ENCODE measurements at regions not wholly inside any gene's neighbourhood (a gene's known extent, or its start where the extent isn't known, plus 50 kb on each side); places are given as distances from the start of the nearest gene placed in this dataset.

DNA sequence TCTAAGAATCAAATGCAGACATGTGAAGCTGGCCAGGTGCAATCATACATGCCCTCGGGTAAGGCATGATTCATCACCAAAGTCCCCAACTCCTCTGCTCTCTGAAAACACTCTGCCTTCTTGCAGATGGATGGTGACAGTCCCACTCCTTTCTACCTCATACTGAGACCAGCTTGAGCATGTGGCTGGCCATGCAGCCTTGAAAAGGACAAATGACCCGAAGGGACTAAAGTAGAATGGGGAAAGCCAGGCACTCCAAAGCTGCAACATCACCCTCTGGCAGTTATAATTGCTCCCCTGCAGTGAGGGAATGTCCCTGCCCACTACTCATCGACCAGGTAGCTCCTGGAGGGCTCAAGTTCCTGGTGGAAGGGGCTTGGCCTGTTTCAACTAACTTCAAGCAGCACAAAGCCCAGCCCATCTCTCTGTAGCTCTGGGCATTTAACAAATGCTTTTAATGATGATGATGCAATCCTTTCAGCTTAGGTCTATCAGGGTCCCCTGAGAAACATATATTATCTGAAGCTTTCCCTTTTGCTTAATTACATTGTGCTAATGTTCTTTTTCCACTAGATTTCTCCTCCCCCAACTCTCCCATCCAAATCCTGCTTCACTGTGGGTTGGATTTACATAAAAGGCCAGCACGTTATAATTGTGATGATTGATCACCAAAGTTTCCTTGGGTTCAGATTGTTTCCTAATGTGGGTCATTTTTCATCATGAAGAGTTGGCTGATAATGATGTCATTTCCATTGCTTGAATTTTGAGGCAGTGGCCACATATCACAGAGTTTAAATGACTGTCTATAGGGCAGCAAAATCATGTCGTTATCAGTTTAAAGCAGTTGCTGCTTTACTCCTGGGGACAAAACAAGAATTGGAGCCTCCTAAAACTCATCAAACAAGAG lies 436.5 kb upstream of the SLC30A5 start:
- H3K36me3 Mint-ChIP-seq (ENCODE audit: insufficient read depth in 2 of 2) = no peaks in the 10 kb centered on the region
- H3K27me3 Mint-ChIP-seq (ENCODE audit: low read depth) = no peaks in the 10 kb centered on the region
- no peak overlapping the region for H3K4me3 Mint-ChIP-seq
- ATAC-seq (replicated peaks in 1 of 2) (peak in 1 of 2 donors; percentile 44), DNase-seq (no peak)
- no peaks in the 10 kb centered on the region for H3K9me3 Mint-ChIP-seq
- H3K27ac Mint-ChIP-seq = no peak overlapping the region
- H3K4me1 Mint-ChIP-seq (ENCODE audit: low read depth) = no peaks in the 10 kb centered on the region

DNA sequence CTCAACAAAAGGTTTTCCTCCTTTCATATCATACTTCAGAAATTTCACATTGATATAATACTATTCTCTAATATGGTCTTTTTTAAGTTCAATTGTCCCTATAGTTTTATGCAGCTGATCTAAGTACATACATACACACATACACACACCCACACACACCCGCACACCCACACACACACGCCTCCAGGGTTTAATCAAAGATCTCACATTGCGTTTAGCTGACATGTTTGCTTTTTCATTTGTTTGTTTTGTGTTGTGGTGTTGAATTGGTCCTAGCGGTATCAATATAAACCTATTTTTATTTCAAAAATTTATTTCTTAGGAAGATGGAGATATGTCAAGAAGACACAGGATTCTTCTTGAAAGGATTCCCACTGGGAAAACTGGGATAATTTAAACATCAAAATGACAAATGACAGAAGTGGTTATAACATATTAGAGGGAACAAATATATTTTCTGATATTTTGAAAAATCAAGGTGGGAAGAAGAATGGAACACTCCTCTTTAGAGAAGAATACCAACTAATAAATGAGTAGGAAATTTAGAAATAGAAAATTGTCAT lies 434.9 kb upstream of the SLC30A5 start:
- ATAC-seq (replicated peaks in 1 of 2) (no peak), DNase-seq (no peak)
- Mint-ChIP-seq H3K27ac (peak overlapping the region; percentile 55), H3K9me3 (no peaks in the 10 kb centered on the region), H3K27me3 (ENCODE audit: low read depth) (no peaks in the 10 kb centered on the region), H3K4me1 (ENCODE audit: low read depth) (peaks cover 5% of the 10 kb centered on the region), H3K4me3 (no peak overlapping the region), H3K36me3 (ENCODE audit: insufficient read depth in 2 of 2) (no peaks in the 10 kb centered on the region)

DNA sequence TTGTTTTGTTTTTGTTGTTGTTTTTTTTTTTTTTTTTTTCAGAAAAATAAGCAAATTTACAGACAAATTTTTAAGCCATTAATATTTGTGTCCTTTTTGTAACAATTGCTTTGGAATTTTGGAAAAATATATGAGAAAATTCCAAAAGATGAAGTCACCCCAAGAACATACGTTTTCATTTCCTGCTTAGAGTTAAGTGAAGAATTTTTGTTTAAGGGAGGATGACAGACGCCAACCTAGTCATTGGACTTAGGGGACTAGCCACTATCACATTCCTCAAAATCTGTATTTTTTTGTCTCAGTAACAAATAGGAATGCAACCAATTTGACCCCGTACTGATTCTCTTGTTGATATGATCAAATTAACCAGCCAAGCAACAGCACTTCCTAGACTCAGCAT lies 433.9 kb upstream of the SLC30A5 start:
- no peaks in the 10 kb centered on the region for H3K27me3 Mint-ChIP-seq (ENCODE audit: low read depth)
- H3K4me1 Mint-ChIP-seq (ENCODE audit: low read depth) = peaks cover 5% of the 10 kb centered on the region
- no peaks in the 10 kb centered on the region for H3K36me3 Mint-ChIP-seq (ENCODE audit: insufficient read depth in 2 of 2)
- DNase-seq (no peak), ATAC-seq (replicated peaks in 1 of 2) (no peak)
- H3K27ac Mint-ChIP-seq = no peak overlapping the region
- H3K4me3 Mint-ChIP-seq = no peak overlapping the region
- no peaks in the 10 kb centered on the region for H3K9me3 Mint-ChIP-seq

DNA sequence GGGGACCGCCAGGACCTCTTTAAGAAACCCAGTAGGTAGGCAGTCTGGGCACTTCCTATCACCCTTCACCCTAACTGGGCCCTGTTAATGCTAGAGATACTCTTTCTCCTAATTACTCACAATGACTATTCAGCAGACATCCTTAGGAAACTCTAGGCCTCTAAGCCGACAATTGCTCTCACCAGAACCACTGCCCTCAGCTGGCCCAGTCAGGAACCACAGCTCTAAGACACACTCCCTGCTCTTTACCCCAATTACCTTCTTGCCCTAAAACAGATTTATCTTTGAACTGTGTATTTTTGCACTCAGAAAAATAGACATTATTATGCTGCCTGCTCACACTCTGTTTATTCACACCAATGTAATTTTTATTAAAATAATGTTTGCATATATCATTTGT lies 432.6 kb upstream of the SLC30A5 start:
- Mint-ChIP-seq H3K9me3 (no peaks in the 10 kb centered on the region), H3K36me3 (ENCODE audit: insufficient read depth in 2 of 2) (no peaks in the 10 kb centered on the region), H3K27ac (no peak overlapping the region), H3K27me3 (ENCODE audit: low read depth) (no peaks in the 10 kb centered on the region), H3K4me1 (ENCODE audit: low read depth) (peaks cover 5% of the 10 kb centered on the region), H3K4me3 (no peak overlapping the region)
- ATAC-seq (replicated peaks in 1 of 2) (peak; percentile 58 to 61), DNase-seq (peak; percentile 6 to 13)

DNA sequence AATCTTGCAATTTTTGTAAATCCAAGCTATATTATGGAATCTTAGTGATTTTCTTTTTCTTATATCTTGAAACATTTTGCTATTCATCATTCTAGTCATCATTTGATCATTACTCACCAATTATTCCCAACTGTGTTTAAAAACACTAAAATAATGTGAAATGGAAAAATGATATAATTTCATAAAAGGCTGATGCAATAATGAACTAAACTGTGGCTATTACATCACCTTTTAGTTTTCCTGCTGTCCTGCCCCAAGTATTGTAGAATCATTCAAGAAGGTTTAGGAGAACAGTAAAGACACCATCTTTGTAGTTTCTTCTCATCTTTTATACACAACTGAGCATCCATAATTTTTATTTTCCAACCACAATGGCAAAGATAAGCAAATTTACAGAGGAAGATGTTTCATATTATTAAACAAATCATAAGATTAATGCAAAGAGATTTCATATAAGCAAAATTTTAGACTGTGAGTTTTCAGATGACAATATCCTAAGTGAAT lies 431.0 kb upstream of the SLC30A5 start:
- H3K4me3 Mint-ChIP-seq = no peak overlapping the region
- DNase-seq (no peak), ATAC-seq (replicated peaks in 1 of 2) (no peak)
- no peaks in the 10 kb centered on the region for H3K36me3 Mint-ChIP-seq (ENCODE audit: insufficient read depth in 2 of 2)
- no peaks in the 10 kb centered on the region for H3K9me3 Mint-ChIP-seq
- H3K27ac Mint-ChIP-seq = no peak overlapping the region
- H3K27me3 Mint-ChIP-seq (ENCODE audit: low read depth) = no peaks in the 10 kb centered on the region
- H3K4me1 Mint-ChIP-seq (ENCODE audit: low read depth) = peaks cover 5% of the 10 kb centered on the region

DNA sequence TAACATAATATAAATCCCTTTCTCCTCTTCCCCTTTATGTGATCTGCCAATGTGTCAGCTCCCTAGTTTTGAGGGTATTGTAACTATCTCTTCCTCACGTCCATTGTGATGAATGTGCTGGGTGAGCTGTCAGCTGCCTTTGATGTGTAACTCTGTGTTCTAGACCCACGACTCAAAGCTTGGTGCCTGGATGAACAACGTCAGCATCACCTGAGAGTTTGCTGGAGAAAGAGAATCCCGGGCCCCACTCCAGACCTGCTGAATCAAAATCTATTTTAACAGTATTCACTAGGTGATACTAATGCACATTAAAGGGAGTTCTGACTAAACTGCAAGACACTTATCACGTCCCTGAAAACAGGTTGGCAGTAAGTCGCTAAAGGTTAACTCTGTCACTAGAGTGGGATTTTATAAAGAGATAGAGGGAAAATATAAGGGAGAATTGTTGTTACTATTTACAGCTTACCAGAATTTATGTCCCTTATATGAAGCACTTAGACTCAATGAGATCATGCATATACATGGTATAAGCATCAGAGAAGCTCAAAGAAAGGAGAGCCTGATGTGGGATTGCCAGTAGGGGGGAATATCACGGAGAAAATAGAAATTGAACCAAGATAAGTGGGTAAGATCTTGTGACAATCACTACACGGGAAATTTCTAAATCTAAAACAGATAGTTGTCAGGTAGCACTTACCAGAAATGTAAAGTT lies 423.8 kb upstream of the SLC30A5 start:
- ATAC-seq (replicated peaks in 1 of 2) = no peak
- Mint-ChIP-seq H3K4me1 (ENCODE audit: low read depth) (no peaks in the 10 kb centered on the region), H3K9me3 (no peaks in the 10 kb centered on the region), H3K27me3 (ENCODE audit: low read depth) (no peaks in the 10 kb centered on the region), H3K4me3 (no peak overlapping the region), H3K36me3 (ENCODE audit: insufficient read depth in 2 of 2) (no peaks in the 10 kb centered on the region), H3K27ac (no peak overlapping the region)
- no peak for DNase-seq

DNA sequence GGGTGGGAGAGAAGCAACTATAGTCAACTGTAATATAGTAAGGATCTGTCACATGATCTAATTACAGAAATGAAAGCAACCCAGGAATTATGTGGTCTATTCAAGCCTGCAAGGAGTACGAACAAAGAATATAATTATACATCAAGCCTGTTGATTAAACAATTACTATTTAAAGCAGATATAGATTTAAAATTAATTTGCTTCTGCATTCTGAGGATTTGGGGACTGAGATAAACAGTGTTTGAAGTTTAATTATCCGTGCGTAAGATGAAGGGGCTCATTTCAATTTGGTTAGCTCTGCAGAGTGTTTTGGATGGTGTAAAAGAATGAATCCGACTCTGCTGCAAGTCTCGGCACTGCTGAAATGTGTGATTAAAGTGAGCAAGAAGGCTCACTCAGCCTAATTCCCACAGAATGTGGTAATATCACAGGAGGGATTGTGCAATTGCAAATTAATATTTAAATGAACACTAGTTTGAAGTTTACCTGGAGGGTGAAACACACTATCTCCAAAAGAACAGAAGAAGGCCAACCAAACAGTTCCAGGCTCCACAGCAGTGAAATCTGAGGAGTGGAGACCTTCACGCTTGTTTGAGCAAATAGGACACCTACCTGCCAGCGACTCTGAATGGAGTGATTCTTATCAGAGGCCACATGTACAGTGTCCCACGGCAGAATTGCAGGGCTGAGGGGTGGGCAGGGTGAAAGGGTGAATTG lies 420.6 kb upstream of the SLC30A5 start:
- no peak overlapping the region for H3K4me3 Mint-ChIP-seq
- no peak for DNase-seq
- no peak for ATAC-seq (replicated peaks in 1 of 2)
- no peaks in the 10 kb centered on the region for H3K36me3 Mint-ChIP-seq (ENCODE audit: insufficient read depth in 2 of 2)
- H3K27me3 Mint-ChIP-seq (ENCODE audit: low read depth) = no peaks in the 10 kb centered on the region
- no peaks in the 10 kb centered on the region for H3K4me1 Mint-ChIP-seq (ENCODE audit: low read depth)
- H3K9me3 Mint-ChIP-seq = no peaks in the 10 kb centered on the region
- H3K27ac Mint-ChIP-seq = no peak overlapping the region

DNA sequence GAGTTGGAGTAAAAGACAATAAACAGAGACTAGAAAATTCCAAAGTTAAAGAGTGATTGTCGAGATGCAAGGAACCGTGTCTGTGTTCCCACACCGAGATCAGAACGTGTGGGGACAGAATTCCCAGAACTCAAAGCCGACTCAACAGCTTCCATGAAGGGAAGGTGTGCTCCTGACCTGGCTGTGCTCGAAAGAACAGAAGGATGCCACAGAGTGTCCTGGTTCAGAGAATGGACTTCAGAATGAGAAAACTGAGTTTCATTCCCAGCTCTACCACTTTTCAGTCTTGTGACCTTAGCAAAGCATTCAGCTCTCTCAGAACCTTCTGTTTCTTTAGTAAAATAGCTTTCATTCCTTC lies 420.0 kb upstream of the SLC30A5 start:
- Mint-ChIP-seq H3K9me3 (no peaks in the 10 kb centered on the region), H3K4me1 (ENCODE audit: low read depth) (no peaks in the 10 kb centered on the region), H3K36me3 (ENCODE audit: insufficient read depth in 2 of 2) (no peaks in the 10 kb centered on the region), H3K4me3 (no peak overlapping the region), H3K27ac (no peak overlapping the region), H3K27me3 (ENCODE audit: low read depth) (no peaks in the 10 kb centered on the region)
- no peak for DNase-seq
- no peak for ATAC-seq (replicated peaks in 1 of 2)

DNA sequence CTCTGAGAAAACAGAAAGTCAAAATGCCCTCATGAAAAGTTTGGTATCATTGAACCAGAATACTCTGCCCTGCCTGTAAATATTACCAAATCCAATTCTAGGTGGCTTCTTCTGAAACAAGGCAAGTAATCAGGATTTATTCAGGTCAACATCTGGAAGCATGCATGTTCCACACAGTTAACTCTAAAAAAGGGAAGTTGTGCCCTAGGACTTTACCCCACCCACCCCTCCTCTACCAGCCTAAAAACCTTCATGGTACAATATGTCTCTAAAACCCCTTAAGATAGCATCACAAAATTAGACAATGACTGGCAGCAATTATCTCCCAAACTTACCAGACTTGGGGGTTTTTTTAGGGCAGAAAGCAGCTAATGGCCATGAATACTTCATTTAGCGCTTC lies 414.8 kb upstream of the SLC30A5 start:
- Mint-ChIP-seq H3K36me3 (ENCODE audit: insufficient read depth in 2 of 2) (no peaks in the 10 kb centered on the region), H3K27me3 (ENCODE audit: low read depth) (peaks cover 5% of the 10 kb centered on the region), H3K9me3 (no peaks in the 10 kb centered on the region), H3K4me1 (ENCODE audit: low read depth) (no peaks in the 10 kb centered on the region), H3K4me3 (no peak overlapping the region), H3K27ac (no peak overlapping the region)
- DNase-seq (no peak), ATAC-seq (replicated peaks in 1 of 2) (no peak)

DNA sequence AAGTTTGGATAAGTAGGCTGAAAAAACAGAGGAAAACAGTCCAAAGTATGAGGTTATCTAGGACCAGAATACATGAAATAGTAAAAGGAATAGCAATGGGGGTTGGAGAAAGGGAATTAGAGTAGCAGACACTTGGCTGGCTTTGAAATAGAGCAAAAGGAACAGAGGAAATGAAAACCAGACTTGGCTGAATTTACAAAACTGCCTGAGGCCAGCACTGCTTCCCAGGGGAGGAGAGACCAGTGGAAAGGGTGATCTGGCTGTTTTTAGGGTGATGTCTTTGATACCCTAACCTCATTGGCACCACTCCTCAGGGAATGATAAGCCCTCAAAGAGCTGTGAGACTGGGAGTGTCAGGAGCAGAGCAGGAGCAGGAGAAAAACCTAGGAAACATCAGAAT lies 413.4 kb upstream of the SLC30A5 start:
- Mint-ChIP-seq H3K9me3 (no peaks in the 10 kb centered on the region), H3K27ac (no peak overlapping the region), H3K36me3 (ENCODE audit: insufficient read depth in 2 of 2) (no peaks in the 10 kb centered on the region), H3K4me3 (no peak overlapping the region), H3K27me3 (ENCODE audit: low read depth) (peaks cover 5% of the 10 kb centered on the region), H3K4me1 (ENCODE audit: low read depth) (no peaks in the 10 kb centered on the region)
- DNase-seq = no peak
- ATAC-seq (replicated peaks in 1 of 2) = no peak

DNA sequence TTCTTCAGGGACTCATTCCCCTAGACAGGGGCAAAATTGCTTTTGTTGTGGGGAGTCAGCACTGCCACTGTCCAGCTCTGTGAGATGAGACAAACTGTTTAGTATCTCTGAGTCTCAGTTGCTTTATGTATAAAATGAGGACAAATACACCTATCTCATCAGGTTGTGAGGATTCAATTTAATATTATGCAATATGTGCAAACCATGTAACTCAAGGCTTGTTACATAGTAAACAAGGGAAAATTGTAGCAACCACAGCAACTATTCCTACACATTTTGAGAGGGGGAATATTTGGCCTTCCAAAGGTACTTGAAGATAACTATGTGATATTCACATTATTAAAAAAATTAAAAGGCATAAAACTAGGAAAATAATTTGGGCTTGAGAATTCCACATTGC lies 411.9 kb upstream of the SLC30A5 start:
- H3K36me3 Mint-ChIP-seq (ENCODE audit: insufficient read depth in 2 of 2) = no peaks in the 10 kb centered on the region
- no peaks in the 10 kb centered on the region for H3K4me1 Mint-ChIP-seq (ENCODE audit: low read depth)
- H3K27me3 Mint-ChIP-seq (ENCODE audit: low read depth) = peaks cover 5% of the 10 kb centered on the region
- H3K4me3 Mint-ChIP-seq = no peak overlapping the region
- ATAC-seq (replicated peaks in 1 of 2) = no peak
- H3K9me3 Mint-ChIP-seq = no peaks in the 10 kb centered on the region
- no peak overlapping the region for H3K27ac Mint-ChIP-seq
- DNase-seq = no peak

DNA sequence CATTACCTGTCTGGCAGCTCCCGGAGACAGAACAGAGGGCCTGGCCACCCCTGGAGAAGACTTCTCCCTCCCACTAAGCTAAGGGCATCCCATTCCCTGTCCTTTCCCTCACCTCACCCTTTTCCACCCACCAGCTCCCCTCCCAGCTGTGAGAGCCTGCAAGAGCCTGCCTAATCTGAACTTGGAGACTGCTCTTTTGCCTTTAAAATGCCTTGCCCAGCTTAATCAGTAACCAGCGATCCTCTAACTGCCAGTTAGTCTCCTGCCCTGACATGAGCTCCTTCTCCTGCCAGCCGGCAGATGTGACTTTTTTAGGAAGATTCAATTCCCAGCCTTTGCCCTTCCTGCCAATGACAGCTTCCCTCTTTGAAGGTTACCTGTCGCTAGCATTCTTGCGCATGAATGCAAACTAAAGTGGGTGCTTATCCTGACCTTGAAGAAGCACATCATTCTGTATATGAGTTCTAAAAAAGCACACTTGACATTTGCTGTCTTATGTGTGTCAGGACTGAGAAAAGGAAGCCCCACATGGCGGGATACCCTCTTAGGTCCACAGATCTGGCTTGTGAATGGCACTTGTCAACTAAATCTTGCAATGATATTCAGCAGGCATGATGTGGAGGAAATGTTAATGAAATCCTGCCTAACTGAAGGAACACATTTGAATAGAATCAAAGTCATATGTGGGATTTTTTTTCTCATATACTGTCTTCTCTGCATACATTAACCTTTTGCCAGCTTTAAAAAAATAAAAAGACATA lies 411.2 kb upstream of the SLC30A5 start:
- H3K9me3 Mint-ChIP-seq = no peaks in the 10 kb centered on the region
- peaks cover 5% of the 10 kb centered on the region for H3K27me3 Mint-ChIP-seq (ENCODE audit: low read depth)
- H3K4me3 Mint-ChIP-seq = no peak overlapping the region
- DNase-seq = no peak
- no peaks in the 10 kb centered on the region for H3K4me1 Mint-ChIP-seq (ENCODE audit: low read depth)
- H3K27ac Mint-ChIP-seq = no peak overlapping the region
- no peak for ATAC-seq (replicated peaks in 1 of 2)
- no peaks in the 10 kb centered on the region for H3K36me3 Mint-ChIP-seq (ENCODE audit: insufficient read depth in 2 of 2)
